SKM-1 treated with dmso at 0.1 percent for 144 hours (cell line): ENCODE measurements at regions not wholly inside any gene's neighbourhood (a gene's known extent, or its start where the extent isn't known, plus 50 kb on each side); places are given as distances from the start of the nearest gene placed in this dataset.

ENCODE experiments used
- DNase-seq: peaks from one replicate; lab custom pipeline; 2025; ENCODE audit not compliant: unreplicated experiment; lab: John Stamatoyannopoulos, UW

GRCh38 chr5:58040044-58040443 lies 419.8 kb downstream of the PLK2 start:
- DNase-seq = no peak

GRCh38 chr5:58037899-58038298 lies 422.0 kb downstream of the PLK2 start:
- DNase-seq = no peak

- no peak for DNase-seq
These were observed 434.1 kb downstream of the PLK2 start for GRCh38 chr5:58025809-58026208.

GRCh38 chr5:58024151-58024550 lies 435.7 kb downstream of the PLK2 start:
- no peak for DNase-seq

GRCh38 chr5:58022055-58022454 lies 437.8 kb downstream of the PLK2 start:
- no peak for DNase-seq

GRCh38 chr5:58021466-58021865 lies 438.4 kb downstream of the PLK2 start:
- no peak for DNase-seq

- no peak for DNase-seq
These were observed 440.3 kb downstream of the PLK2 start for GRCh38 chr5:58019614-58020013.

- no peak for DNase-seq
These were observed 441.9 kb downstream of the PLK2 start for GRCh38 chr5:58018016-58018415.

- no peak for DNase-seq
These were observed 443.0 kb downstream of the PLK2 start for GRCh38 chr5:58016877-58017276.

GRCh38 chr5:58016358-58016757 lies 443.5 kb downstream of the PLK2 start:
- no peak for DNase-seq

- DNase-seq = no peak
These were observed 444.7 kb downstream of the PLK2 start for GRCh38 chr5:58015175-58015574.

GRCh38 chr5:58013542-58014258 lies 446.2 kb downstream of the PLK2 start:
- no peak for DNase-seq

- DNase-seq = no peak
These were observed 447.0 kb downstream of the PLK2 start for GRCh38 chr5:58012801-58013315.

- DNase-seq = no peak
These were observed 447.8 kb downstream of the PLK2 start for GRCh38 chr5:58012102-58012501.

GRCh38 chr5:58011301-58011700 lies 448.6 kb downstream of the PLK2 start:
- no peak for DNase-seq

- DNase-seq = no peak
These were observed 450.1 kb downstream of the PLK2 start for GRCh38 chr5:58009754-58010153.

GRCh38 chr5:58002323-58002722 lies 457.6 kb downstream of the PLK2 start:
- DNase-seq = no peak

- DNase-seq = no peak
These were observed 466.0 kb downstream of the PLK2 start for GRCh38 chr5:57993866-57994265.

- no peak for DNase-seq
These were observed 470.5 kb downstream of the PLK2 start for GRCh38 chr5:57989378-57989777.

GRCh38 chr5:57988813-57989212 lies 471.1 kb downstream of the PLK2 start:
- DNase-seq = no peak

GRCh38 chr5:57987552-57987951 lies 472.3 kb downstream of the PLK2 start:
- no peak for DNase-seq

GRCh38 chr5:57986761-57987341 lies 473.0 kb downstream of the PLK2 start:
- DNase-seq = no peak

- DNase-seq = no peak
These were observed 476.5 kb downstream of the PLK2 start for GRCh38 chr5:57983426-57983825.
